ENCODE measurements at regions not wholly inside any gene's neighbourhood (a gene's known extent, or its start where the extent isn't known, plus 50 kb on each side); places are given as distances from the start of the nearest gene placed in this dataset.

GRCh38 chr10:124175701-124176348 lies 82.4 kb upstream of the CHST15 start:
- Mint-ChIP-seq H3K36me3 (ENCODE audit: low read depth) (no peaks in the 10 kb centered on the region), H3K27me3 (ENCODE audit: low read depth) (peaks cover 29% of the 10 kb centered on the region), H3K4me3 (no peak overlapping the region), H3K27ac (peak overlapping the region in 2 of 3 experiments; percentile 20 to 67), H3K9me3 (no peaks in the 10 kb centered on the region), H3K4me1 (peaks cover 25% of the 10 kb centered on the region)
- no peak for TF ChIP-seq CTCF (IDR thresholded peaks at IDR 0.05; ENCODE audit: unreplicated experiment in 3 of 3)

GRCh38 chr10:124174673-124175645 lies 81.6 kb upstream of the CHST15 start:
- peaks cover 25% of the 10 kb centered on the region for H3K4me1 Mint-ChIP-seq
- H3K9me3 Mint-ChIP-seq: no peaks in the 10 kb centered on the region
- no peaks in the 10 kb centered on the region for H3K36me3 Mint-ChIP-seq (ENCODE audit: low read depth)
- no peak overlapping the region for H3K27ac Mint-ChIP-seq
- H3K4me3 Mint-ChIP-seq: no peak overlapping the region
- no peak for TF ChIP-seq CTCF (IDR thresholded peaks at IDR 0.05; ENCODE audit: unreplicated experiment in 3 of 3)
- H3K27me3 Mint-ChIP-seq (ENCODE audit: low read depth): peaks cover 29% of the 10 kb centered on the region

- H3K4me3 Mint-ChIP-seq: no peak overlapping the region
- H3K27me3 Mint-ChIP-seq (ENCODE audit: low read depth): peaks cover 31% of the 10 kb centered on the region
- no peaks in the 10 kb centered on the region for H3K36me3 Mint-ChIP-seq (ENCODE audit: low read depth)
- no peak for TF ChIP-seq CTCF (IDR thresholded peaks at IDR 0.05; ENCODE audit: unreplicated experiment in 3 of 3)
- peaks cover 25% of the 10 kb centered on the region for H3K4me1 Mint-ChIP-seq
- H3K27ac Mint-ChIP-seq: peak overlapping the region in 1 of 3 experiments; percentile 45
- no peaks in the 10 kb centered on the region for H3K9me3 Mint-ChIP-seq
Observed at GRCh38 chr10:124174071-124174566, 80.7 kb upstream of the CHST15 start.

- no peaks in the 10 kb centered on the region for H3K36me3 Mint-ChIP-seq (ENCODE audit: low read depth)
- TF ChIP-seq CTCF (IDR thresholded peaks at IDR 0.05; ENCODE audit: unreplicated experiment in 3 of 3): no peak
- H3K4me1 Mint-ChIP-seq: peaks cover 25% of the 10 kb centered on the region
- H3K4me3 Mint-ChIP-seq: no peak overlapping the region
- H3K9me3 Mint-ChIP-seq: no peaks in the 10 kb centered on the region
- peaks cover 33% of the 10 kb centered on the region for H3K27me3 Mint-ChIP-seq (ENCODE audit: low read depth)
- H3K27ac Mint-ChIP-seq: peak overlapping the region in 1 of 3 experiments; percentile 45
Observed at GRCh38 chr10:124173298-124173900, 80.0 kb upstream of the CHST15 start.

GRCh38 chr10:124172181-124172916 lies 79.0 kb upstream of the CHST15 start:
- Mint-ChIP-seq H3K27ac (peak overlapping the region; percentile 72 to 84 (median 80)), H3K36me3 (ENCODE audit: low read depth) (no peaks in the 10 kb centered on the region), H3K4me1 (peaks cover 25% of the 10 kb centered on the region), H3K9me3 (no peaks in the 10 kb centered on the region), H3K4me3 (peak overlapping the region in 2 of 3 experiments; percentile 34 to 36), H3K27me3 (ENCODE audit: low read depth) (peaks cover 33% of the 10 kb centered on the region)
- TF ChIP-seq CTCF (IDR thresholded peaks at IDR 0.05; ENCODE audit: unreplicated experiment in 3 of 3): no peak

Data from nephron (organoid).